ENCODE measurements at regions not wholly inside any gene's neighbourhood (a gene's known extent, or its start where the extent isn't known, plus 50 kb on each side); places are given as distances from the start of the nearest gene placed in this dataset.

DNA sequence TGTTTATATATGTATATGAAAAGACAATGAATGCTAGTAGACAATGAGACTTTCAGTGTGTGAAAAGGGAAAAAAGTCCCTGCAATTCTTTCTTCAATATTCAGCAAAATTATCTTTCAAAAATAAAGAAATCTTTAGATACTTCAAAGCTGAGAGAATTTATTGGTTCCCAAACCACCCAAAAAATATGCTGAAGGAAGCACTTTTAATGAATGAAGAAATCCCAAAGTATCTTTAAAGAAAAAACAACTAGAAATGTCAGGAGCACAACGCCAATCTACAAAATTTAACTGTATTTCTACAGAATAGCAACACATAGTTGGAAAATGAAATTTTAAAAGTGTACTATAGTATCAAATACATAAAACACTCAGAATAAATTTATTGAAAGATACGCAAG, 142.3 kb upstream of the CHRM3 start:
- Histone ChIP-seq H3K9me3 (no peaks in the 10 kb centered on the region), H3K4me1 (ENCODE audit: control insufficient read depth in 1 of 2, insufficient read depth in 1 of 2, low read depth in 1 of 2, low read length in 1 of 2) (no peaks in the 10 kb centered on the region), H3K27ac (no peak overlapping the region), H3K36me3 (no peaks in the 10 kb centered on the region), H3K27me3 (no peaks in the 10 kb centered on the region), H3K4me3 (ENCODE audit: low read depth in 1 of 2, low read length in 1 of 2) (no peak overlapping the region)
- TF ChIP-seq CTCF (IDR thresholded peaks at IDR 0.05), result no peak

- no peak for TF ChIP-seq CTCF (IDR thresholded peaks at IDR 0.05)
- H3K9me3 ChIP-seq, result no peaks in the 10 kb centered on the region
- no peaks in the 10 kb centered on the region for H3K27me3 ChIP-seq
- no peak overlapping the region for H3K4me3 ChIP-seq (ENCODE audit: low read depth in 1 of 2, low read length in 1 of 2)
- H3K36me3 ChIP-seq, result no peaks in the 10 kb centered on the region
- no peak overlapping the region for H3K27ac ChIP-seq
- no peaks in the 10 kb centered on the region for H3K4me1 ChIP-seq (ENCODE audit: control insufficient read depth in 1 of 2, insufficient read depth in 1 of 2, low read depth in 1 of 2, low read length in 1 of 2)
Observed at GRCh38 chr1:239243006-239243405, 143.4 kb upstream of the CHRM3 start.

GRCh38 chr1:239242404-239242803, 144.0 kb upstream of the CHRM3 start:
- H3K9me3 ChIP-seq, result no peaks in the 10 kb centered on the region
- TF ChIP-seq CTCF (IDR thresholded peaks at IDR 0.05), result no peak
- H3K27me3 ChIP-seq, result no peaks in the 10 kb centered on the region
- no peaks in the 10 kb centered on the region for H3K4me1 ChIP-seq (ENCODE audit: control insufficient read depth in 1 of 2, insufficient read depth in 1 of 2, low read depth in 1 of 2, low read length in 1 of 2)
- H3K4me3 ChIP-seq (ENCODE audit: low read depth in 1 of 2, low read length in 1 of 2), result no peak overlapping the region
- H3K27ac ChIP-seq, result no peak overlapping the region
- H3K36me3 ChIP-seq, result no peaks in the 10 kb centered on the region

GRCh38 chr1:239240736-239241135, 145.6 kb upstream of the CHRM3 start:
- Histone ChIP-seq H3K27ac (no peak overlapping the region), H3K27me3 (no peaks in the 10 kb centered on the region), H3K4me3 (ENCODE audit: low read depth in 1 of 2, low read length in 1 of 2) (no peak overlapping the region), H3K36me3 (no peaks in the 10 kb centered on the region), H3K4me1 (ENCODE audit: control insufficient read depth in 1 of 2, insufficient read depth in 1 of 2, low read depth in 1 of 2, low read length in 1 of 2) (no peaks in the 10 kb centered on the region), H3K9me3 (no peaks in the 10 kb centered on the region)
- TF ChIP-seq CTCF (IDR thresholded peaks at IDR 0.05), result no peak

DNA sequence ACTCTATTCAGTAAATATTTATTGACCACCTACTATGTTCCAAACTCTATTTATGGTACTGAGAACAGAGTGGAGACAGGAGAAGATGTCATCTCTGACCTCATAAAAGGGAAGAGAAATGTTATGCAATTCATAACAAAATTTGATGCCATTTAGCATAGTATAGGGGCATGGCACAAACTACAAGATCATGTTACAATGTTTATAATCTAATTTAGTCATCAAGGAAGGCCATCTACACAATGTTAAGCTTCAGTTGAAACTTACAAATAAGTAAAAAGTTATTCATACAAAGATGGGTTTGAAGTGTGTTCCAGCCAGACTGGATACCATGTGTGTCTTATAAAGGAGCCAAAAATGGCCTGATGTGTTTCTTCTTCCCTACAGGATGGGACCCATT, 146.8 kb upstream of the CHRM3 start:
- no peak for TF ChIP-seq CTCF (IDR thresholded peaks at IDR 0.05)
- Histone ChIP-seq H3K27ac (no peak overlapping the region), H3K9me3 (no peaks in the 10 kb centered on the region), H3K27me3 (no peaks in the 10 kb centered on the region), H3K4me3 (ENCODE audit: low read depth in 1 of 2, low read length in 1 of 2) (no peak overlapping the region), H3K36me3 (no peaks in the 10 kb centered on the region), H3K4me1 (ENCODE audit: control insufficient read depth in 1 of 2, insufficient read depth in 1 of 2, low read depth in 1 of 2, low read length in 1 of 2) (no peaks in the 10 kb centered on the region)

GRCh38 chr1:239237912-239238311, 148.5 kb upstream of the CHRM3 start:
- no peak for TF ChIP-seq CTCF (IDR thresholded peaks at IDR 0.05)

More at GRCh38 chr1:239237912-239238311, 148.5 kb upstream of the CHRM3 start:
- no peaks in the 10 kb centered on the region for H3K36me3 ChIP-seq
- H3K9me3 ChIP-seq, result no peaks in the 10 kb centered on the region
- no peaks in the 10 kb centered on the region for H3K27me3 ChIP-seq
- H3K4me3 ChIP-seq (ENCODE audit: low read depth in 1 of 2, low read length in 1 of 2), result no peak overlapping the region
- no peaks in the 10 kb centered on the region for H3K4me1 ChIP-seq (ENCODE audit: control insufficient read depth in 1 of 2, insufficient read depth in 1 of 2, low read depth in 1 of 2, low read length in 1 of 2)
- no peak overlapping the region for H3K27ac ChIP-seq

Data from neutrophil (primary cell).